SK-N-SH (cell line): ENCODE measurements at regions not wholly inside any gene's neighbourhood (a gene's known extent, or its start where the extent isn't known, plus 50 kb on each side); places are given as distances from the start of the nearest gene placed in this dataset.

Source experiments
- CTCF ChIA-PET: fragments of 300-600, 350-600 bp; formaldehyde crosslinking; extraction: SDS; loops from one replicate; lab custom pipeline; 2021; lab: Yijun Ruan, JAX
- POLR2A ChIA-PET: fragments of 350-600 bp; sonication (Branson Sonifier 250); formaldehyde crosslinking; extraction: SDS; loops from one replicate; lab custom pipeline; 2020; ENCODE audit warnings: antibody characterized with exemption, inconsistent platforms; lab: Yijun Ruan, JAX
- DNase-seq: peaks from one replicate; pipeline ENCODE4 v3.0.0; 2012
- H2AFZ ChIP-seq: fragments of 200-600 bp; sonication (generic); 2 replicates; pipeline ENCODE4 v1.8.1; 2016; ENCODE audit warnings: antibody characterized with exemption, mild to moderate bottlenecking, low read depth
- H3F3A ChIP-seq: fragments of 200-600 bp; sonication (generic); replicated peaks from 2 replicates; pipeline ENCODE3; 2016; ENCODE audit warnings: antibody characterized with exemption, mild to moderate bottlenecking; ENCODE audit not compliant: insufficient read depth
- H3K27ac ChIP-seq, 2 experiments: fragments of 200-500 bp in 1 of 2; fragments of 200-600 bp in 1 of 2; sonication (Bioruptor generic) in 1 of 2; sonication (generic), shearing (Covaris generic) in 1 of 2; 2 replicates each; pipeline versions ENCODE4 v1.5.1 to v1.6.1; 2014 to 2016; ENCODE audit warnings: low read depth in 2 of 2, inconsistent platforms in 1 of 2, low read length in 1 of 2, mild to moderate bottlenecking in 1 of 2, mixed read lengths in 1 of 2
- H3K27me3 ChIP-seq: fragments of 200-600 bp; sonication (generic), shearing (Covaris generic); 2 replicates; pipeline ENCODE4 v1.6.1; 2016; ENCODE audit warnings: mixed run types; ENCODE audit not compliant: insufficient read depth
- H3K36me3 ChIP-seq, 2 experiments: fragments of 200-500 bp in 1 of 2; fragments of 200-600 bp in 1 of 2; sonication (Bioruptor generic) in 1 of 2; sonication (generic) in 1 of 2; replicated peaks in 1 of 2; 2 replicates each; pipeline versions ENCODE3 to v1.5.1; 2014 to 2016; ENCODE audit warnings: low read length in 1 of 2, mild to moderate bottlenecking in 1 of 2; ENCODE audit not compliant: insufficient read depth in 2 of 2, control insufficient read depth in 1 of 2
- H3K4me1 ChIP-seq, 2 experiments: fragments of 200-500 bp in 1 of 2; fragments of 200-600 bp in 1 of 2; sonication (Bioruptor generic) in 1 of 2; sonication (generic), shearing (Covaris generic) in 1 of 2; 2 replicates each; pipeline versions ENCODE4 v1.5.1 to v1.6.1; 2014 to 2016; ENCODE audit warnings: low read depth in 1 of 2, low read length in 1 of 2, mixed run types in 1 of 2; ENCODE audit not compliant: insufficient read depth in 2 of 2, control insufficient read depth in 1 of 2
- H3K4me2 ChIP-seq: fragments of 200-600 bp; sonication (generic), shearing (Covaris generic); 2 replicates; pipeline ENCODE4 v1.6.1; 2017; ENCODE audit warnings: mixed run types
- H3K4me3 ChIP-seq, 2 experiments: fragments of 200-500 bp in 1 of 2; fragments of 200-600 bp in 1 of 2; sonication (Bioruptor generic) in 1 of 2; sonication (generic), shearing (Covaris generic) in 1 of 2; 2 replicates each; pipeline versions ENCODE4 v1.5.1 to v1.8.1; 2014 to 2016; ENCODE audit warnings: low read depth in 2 of 2, inconsistent platforms in 1 of 2, low read length in 1 of 2, mild to moderate bottlenecking in 1 of 2, mixed read lengths in 1 of 2, moderate library complexity in 1 of 2
- H3K79me2 ChIP-seq: fragments of 200-600 bp; sonication (generic); 2 replicates; pipeline ENCODE4 v1.8.1; 2017; ENCODE audit warnings: mild to moderate bottlenecking; ENCODE audit not compliant: insufficient read depth
- H3K9ac ChIP-seq: fragments of 200-600 bp; sonication (generic); 2 replicates; pipeline ENCODE4 v1.6.1; 2017; ENCODE audit warnings: mixed run types
- H3K9me2 ChIP-seq: fragments of 200-600 bp; sonication (generic); 2 replicates; pipeline ENCODE4 v1.6.1; 2017; ENCODE audit warnings: mixed run types
- H3K9me3 ChIP-seq: fragments of 200-600 bp; sonication (generic); 2 replicates; pipeline ENCODE4 v1.6.1; 2017; ENCODE audit warnings: mixed run types, mild to moderate bottlenecking, moderate library complexity
- H4K20me1 ChIP-seq: fragments of 200-600 bp; sonication (generic); 2 replicates; pipeline ENCODE4 v1.6.1; 2017; ENCODE audit warnings: mild to moderate bottlenecking, mixed run types; ENCODE audit not compliant: insufficient read depth
- CHD2 ChIP-seq: fragments of 150-350 bp; IDR thresholded peaks from 2 replicates; pipeline ENCODE4 v1.6.1; 2018; ENCODE audit warnings: low read length; ENCODE audit not compliant: partially characterized antibody
- ELF1 ChIP-seq: IDR thresholded peaks from 2 replicates; pipeline ENCODE4 v1.4.0; 2012
- GABPA ChIP-seq: IDR thresholded peaks from 2 replicates; pipeline ENCODE4 v1.4.0; 2012; ENCODE audit warnings: low read depth, mild to moderate bottlenecking
- MEF2A ChIP-seq: IDR thresholded peaks from 2 replicates; pipeline ENCODE4 v1.4.0; 2012; ENCODE audit warnings: low read depth, borderline replicate concordance
- MXI1 ChIP-seq: IDR thresholded peaks from 2 replicates; pipeline ENCODE4 v1.6.1; 2012; ENCODE audit warnings: mild to moderate bottlenecking, low read depth, low read length, improper control_type of control experiment
- NFIC ChIP-seq: IDR thresholded peaks from 2 replicates; pipeline ENCODE4 v1.4.0; 2012; ENCODE audit warnings: borderline replicate concordance
- NRF1 ChIP-seq: IDR thresholded peaks from 2 replicates; pipeline ENCODE4 v1.6.1; 2012; ENCODE audit warnings: low read depth, mild to moderate bottlenecking, low read length
- POLR2AphosphoS5 ChIP-seq: IDR thresholded peaks from 2 replicates; pipeline ENCODE4 v1.6.1; 2012; ENCODE audit warnings: low read depth, low read length
- RCOR1 ChIP-seq: fragments of 150-350 bp; IDR thresholded peaks from 2 replicates; pipeline ENCODE4 v1.6.1; 2017; ENCODE audit warnings: antibody characterized with exemption, low read length
- REST ChIP-seq: IDR thresholded peaks from 2 replicates; pipeline ENCODE4 v1.6.1; 2012; ENCODE audit warnings: mild to moderate bottlenecking, low read depth, low read length, moderate library complexity
- RFX5 ChIP-seq: IDR thresholded peaks from 2 replicates; pipeline ENCODE4 v1.6.1; 2012; ENCODE audit warnings: mild to moderate bottlenecking, improper control_type of control experiment, low read length
- RXRA ChIP-seq: IDR thresholded peaks from 2 replicates; pipeline ENCODE4 v1.4.0; 2012; ENCODE audit warnings: low read depth, mild to moderate bottlenecking, borderline replicate concordance
- SIN3A ChIP-seq: IDR thresholded peaks from 2 replicates; pipeline ENCODE4 v1.6.1; 2012; ENCODE audit warnings: low read depth, mild to moderate bottlenecking, low read length, moderate library complexity, borderline replicate concordance
- SMC3 ChIP-seq: IDR thresholded peaks from 2 replicates; pipeline ENCODE4 v1.6.1; 2012; ENCODE audit warnings: low read depth, low read length, improper control_type of control experiment
- TAF1 ChIP-seq: IDR thresholded peaks from 2 replicates; pipeline ENCODE4 v1.6.1; 2012; ENCODE audit warnings: low read depth, mild to moderate bottlenecking, low read length, moderate library complexity, borderline replicate concordance
- USF1 ChIP-seq: IDR thresholded peaks from 2 replicates; pipeline ENCODE4 v1.4.0; 2012; ENCODE audit warnings: low read depth, borderline replicate concordance
- USF2 ChIP-seq: fragments of 150-350 bp; IDR thresholded peaks from 2 replicates; pipeline ENCODE4 v1.6.1; 2017; ENCODE audit warnings: antibody characterized with exemption, low read length, low read depth, borderline replicate concordance
- ZBTB33 ChIP-seq: IDR thresholded peaks from 2 replicates; pipeline ENCODE4 v1.4.0; 2012; ENCODE audit warnings: low read depth, borderline replicate concordance
- WGBS: methylation state at CpG from one replicate; pipeline ENCODE4 v1.1.6; 2017; ENCODE audit warnings: low lambda C conversion rate; 5-methylcytosine and 5-hydroxymethylcytosine counted together
- TF ChIP-seq, protein P1 (sequence below): fragments of 150-350 bp; IDR thresholded peaks from 2 replicates; pipeline ENCODE4 v1.6.1; 2016; ENCODE audit warnings: mild to moderate bottlenecking, low read depth, low read length
- TF ChIP-seq, protein P2 (sequence below): fragments of 200-600 bp; sonication (generic); IDR thresholded peaks from 2 replicates; pipeline ENCODE4 v1.6.1; 2017; ENCODE audit warnings: antibody characterized with exemption, mild to moderate bottlenecking, moderate library complexity

GRCh38 chr3:31314258-31314657 lies 218.5 kb upstream of the STT3B start:
- ChIA-PET CTCF (no interaction called here), POLR2A (no interaction called here)
- Histone ChIP-seq H3K9me2 (no peaks in the 10 kb centered on the region), H2AFZ (no peak overlapping the region), H3K4me3 (no peak overlapping the region), H3K9me3 (no peaks in the 10 kb centered on the region), H3K27ac (no peak overlapping the region), H4K20me1 (no peaks in the 10 kb centered on the region), H3K4me2 (no peak overlapping the region), H3F3A (no peaks in the 10 kb centered on the region), H3K36me3 (no peaks in the 10 kb centered on the region), H3K9ac (no peak overlapping the region), H3K27me3 (no peaks in the 10 kb centered on the region), H3K79me2 (no peaks in the 10 kb centered on the region), H3K4me1 (no peaks in the 10 kb centered on the region; a peak in 1 of 4 replicates)
- DNase-seq: no peak
- TF ChIP-seq SIN3A (no peak), ELF1 (no peak), MEF2A (no peak), USF2 (no peak), USF1 (no peak), TAF1 (no peak), NRF1 (no peak), NFIC (no peak)
- TF ChIP-seq, protein P1, sequence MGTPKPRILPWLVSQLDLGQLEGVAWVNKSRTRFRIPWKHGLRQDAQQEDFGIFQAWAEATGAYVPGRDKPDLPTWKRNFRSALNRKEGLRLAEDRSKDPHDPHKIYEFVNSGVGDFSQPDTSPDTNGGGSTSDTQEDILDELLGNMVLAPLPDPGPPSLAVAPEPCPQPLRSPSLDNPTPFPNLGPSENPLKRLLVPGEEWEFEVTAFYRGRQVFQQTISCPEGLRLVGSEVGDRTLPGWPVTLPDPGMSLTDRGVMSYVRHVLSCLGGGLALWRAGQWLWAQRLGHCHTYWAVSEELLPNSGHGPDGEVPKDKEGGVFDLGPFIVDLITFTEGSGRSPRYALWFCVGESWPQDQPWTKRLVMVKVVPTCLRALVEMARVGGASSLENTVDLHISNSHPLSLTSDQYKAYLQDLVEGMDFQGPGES: no peak
- TF ChIP-seq, protein P2, sequence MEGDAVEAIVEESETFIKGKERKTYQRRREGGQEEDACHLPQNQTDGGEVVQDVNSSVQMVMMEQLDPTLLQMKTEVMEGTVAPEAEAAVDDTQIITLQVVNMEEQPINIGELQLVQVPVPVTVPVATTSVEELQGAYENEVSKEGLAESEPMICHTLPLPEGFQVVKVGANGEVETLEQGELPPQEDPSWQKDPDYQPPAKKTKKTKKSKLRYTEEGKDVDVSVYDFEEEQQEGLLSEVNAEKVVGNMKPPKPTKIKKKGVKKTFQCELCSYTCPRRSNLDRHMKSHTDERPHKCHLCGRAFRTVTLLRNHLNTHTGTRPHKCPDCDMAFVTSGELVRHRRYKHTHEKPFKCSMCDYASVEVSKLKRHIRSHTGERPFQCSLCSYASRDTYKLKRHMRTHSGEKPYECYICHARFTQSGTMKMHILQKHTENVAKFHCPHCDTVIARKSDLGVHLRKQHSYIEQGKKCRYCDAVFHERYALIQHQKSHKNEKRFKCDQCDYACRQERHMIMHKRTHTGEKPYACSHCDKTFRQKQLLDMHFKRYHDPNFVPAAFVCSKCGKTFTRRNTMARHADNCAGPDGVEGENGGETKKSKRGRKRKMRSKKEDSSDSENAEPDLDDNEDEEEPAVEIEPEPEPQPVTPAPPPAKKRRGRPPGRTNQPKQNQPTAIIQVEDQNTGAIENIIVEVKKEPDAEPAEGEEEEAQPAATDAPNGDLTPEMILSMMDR: no peak
- 20% methylated on average over 2 of the region's 2 CpGs for WGBS

DNA sequence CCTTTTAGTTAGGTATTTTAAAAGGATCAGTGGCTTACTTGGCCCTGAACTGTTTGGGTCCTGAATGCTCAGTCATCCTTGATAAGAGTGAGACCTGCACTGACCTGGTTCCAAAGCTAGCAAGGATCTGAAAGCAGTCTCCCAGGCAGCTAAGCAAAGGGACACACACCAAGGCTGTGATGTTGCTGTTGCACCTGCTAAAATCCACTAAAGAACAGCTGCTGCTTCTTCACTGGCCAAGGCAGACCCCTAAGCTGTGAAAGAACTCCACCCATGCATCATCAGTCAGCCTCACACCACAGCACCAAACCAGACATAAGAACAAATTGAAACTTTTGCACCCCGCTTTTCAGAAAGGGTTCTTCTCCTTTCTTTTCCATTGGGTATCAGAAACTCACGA lies 213.4 kb upstream of the STT3B start:
- no peaks in the 10 kb centered on the region for H3K27me3 ChIP-seq
- H3K4me1 ChIP-seq: no peaks in the 10 kb centered on the region
- no peaks in the 10 kb centered on the region for H3F3A ChIP-seq
- H3K9me2 ChIP-seq: no peaks in the 10 kb centered on the region
- DNase-seq: no peak
- ChIA-PET CTCF (no interaction called here), POLR2A (no interaction called here)
- no peaks in the 10 kb centered on the region for H4K20me1 ChIP-seq
- TF ChIP-seq MXI1 (no peak), POLR2AphosphoS5 (no peak), ZBTB33 (no peak), RCOR1 (no peak), GABPA (no peak), RXRA (no peak), CHD2 (no peak), RFX5 (no peak), SMC3 (no peak), REST (no peak)
- WGBS: 27% methylated on average over 2 of the region's 2 CpGs
- H3K36me3 ChIP-seq: no peaks in the 10 kb centered on the region
- no peaks in the 10 kb centered on the region for H3K9me3 ChIP-seq
- no peak overlapping the region for H2AFZ ChIP-seq
- H3K27ac ChIP-seq: no peak overlapping the region
- no peaks in the 10 kb centered on the region for H3K79me2 ChIP-seq
- no peak overlapping the region for H3K9ac ChIP-seq
- no peak overlapping the region for H3K4me2 ChIP-seq
- no peak overlapping the region for H3K4me3 ChIP-seq
